AG04450 (cell line): ENCODE measurements at regions not wholly inside any gene's neighbourhood (a gene's known extent, or its start where the extent isn't known, plus 50 kb on each side); places are given as distances from the start of the nearest gene placed in this dataset.

Experiments
- CTCF ChIA-PET: fragments of 300-600, 350-600 bp; formaldehyde crosslinking; extraction: SDS; loops from one replicate; lab custom pipeline; 2022; ENCODE audit warnings: antibody characterized with exemption, inconsistent platforms; lab: Charles Lee
- POLR2A ChIA-PET: fragments of 350-600 bp; formaldehyde crosslinking; extraction: SDS; loops from one replicate; lab custom pipeline; 2021; ENCODE audit warnings: antibody characterized with exemption, inconsistent platforms; lab: Yijun Ruan, JAX
- DNase-seq: peaks from one replicate; pipeline ENCODE4 v3.0.0-alpha.2; 2011; ENCODE audit warnings: low read depth, low spot score
- H3K27ac ChIP-seq: one replicate; pipeline ENCODE4 v1.5.1; 2012; ENCODE audit warnings: low read depth, low read length, control low read depth
- H3K27me3 ChIP-seq: one replicate; pipeline ENCODE4 v1.6.0; 2012; ENCODE audit warnings: low read length; ENCODE audit not compliant: control insufficient read depth, insufficient read depth
- H3K4me3 ChIP-seq: 2 replicates; pipeline ENCODE4 v1.5.1; 2011; ENCODE audit warnings: mild to moderate bottlenecking, low read depth, low read length, control low read depth
- H3K9me3 ChIP-seq: 2 replicates; pipeline ENCODE4 v1.5.1; 2012; ENCODE audit warnings: low read length; ENCODE audit not compliant: control insufficient read depth, insufficient read depth
- CTCF ChIP-seq: IDR thresholded peaks from 2 replicates; pipeline ENCODE4 v1.5.1; 2011; ENCODE audit warnings: low read depth, low read length, control low read depth, inconsistent platforms

- POLR2A ChIA-PET = no interaction called here
- Histone ChIP-seq H3K27me3 (no peaks in the 10 kb centered on the region), H3K4me3 (no peak overlapping the region), H3K27ac (no peak overlapping the region), H3K9me3 (no peaks in the 10 kb centered on the region)
- no peak for TF ChIP-seq CTCF
- CTCF ChIA-PET = no interaction called here
- DNase-seq = no peak
These were observed 1032.2 kb upstream of the SEMA6D start for GRCh38 chr15:46685096-46685495.

GRCh38 chr15:46685681-46686080 lies 1031.6 kb upstream of the SEMA6D start:
- Histone ChIP-seq H3K27ac (no peak overlapping the region), H3K9me3 (no peaks in the 10 kb centered on the region), H3K27me3 (no peaks in the 10 kb centered on the region), H3K4me3 (no peak overlapping the region)
- no peak for DNase-seq
- CTCF ChIA-PET = no interaction called here
- POLR2A ChIA-PET = no interaction called here
- no peak for TF ChIP-seq CTCF

- no peak for DNase-seq
- ChIA-PET CTCF (no interaction called here), POLR2A (no interaction called here)
- H3K9me3 ChIP-seq = no peaks in the 10 kb centered on the region
- no peaks in the 10 kb centered on the region for H3K27me3 ChIP-seq
- no peak overlapping the region for H3K27ac ChIP-seq
- no peak for TF ChIP-seq CTCF
- H3K4me3 ChIP-seq = no peak overlapping the region
These were observed 1021.0 kb upstream of the SEMA6D start for GRCh38 chr15:46696281-46696680.

GRCh38 chr15:46701346-46701745 lies 1016.0 kb upstream of the SEMA6D start:
- POLR2A ChIA-PET = no interaction called here
- CTCF ChIA-PET = no interaction called here
- Histone ChIP-seq H3K27ac (no peak overlapping the region), H3K9me3 (no peaks in the 10 kb centered on the region), H3K4me3 (no peak overlapping the region), H3K27me3 (no peaks in the 10 kb centered on the region)
- no peak for TF ChIP-seq CTCF
- no peak for DNase-seq

GRCh38 chr15:46701896-46702295 lies 1015.4 kb upstream of the SEMA6D start:
- TF ChIP-seq CTCF = no peak
- Histone ChIP-seq H3K9me3 (no peaks in the 10 kb centered on the region), H3K27me3 (no peaks in the 10 kb centered on the region), H3K4me3 (no peak overlapping the region), H3K27ac (no peak overlapping the region)
- ChIA-PET POLR2A (no interaction called here), CTCF (no interaction called here)
- DNase-seq = no peak
